IMR-90 (cell line): ENCODE measurements at regions not wholly inside any gene's neighbourhood (a gene's known extent, or its start where the extent isn't known, plus 50 kb on each side); places are given as distances from the start of the nearest gene placed in this dataset.

Experiments used
- ATAC-seq: fragments of 200-7000 bp; cut with Tn5 transposase; 2 replicates; pipeline ENCODE4 v1.9.1; 2020; ENCODE audit warnings: low read depth, mild to moderate bottlenecking, moderate library complexity
- BruUV-seq: library from RNA; stranded (reverse); fragments of 400-500 nt; replicated peaks from 2 replicates; lab custom pipeline; 2021; lab: Mats Ljungman, UMichigan
- CTCF ChIA-PET: fragments of 300-600 bp; formaldehyde crosslinking; extraction: SDS; loops from one replicate; lab custom pipeline; 2021; ENCODE audit warnings: antibody characterized with exemption; lab: Yijun Ruan, JAX
- POLR2A ChIA-PET: fragments of 300-600 bp; sonication (Branson Sonifier 250); formaldehyde crosslinking; loops from one replicate; lab custom pipeline; 2022; ENCODE audit warnings: antibody characterized with exemption; ENCODE audit not compliant: unreplicated experiment; lab: Charles Lee
- DNase-seq: peaks from one replicate; pipeline ENCODE4 v3.0.0; 2013
- H2AFZ ChIP-seq: replicated peaks from 2 replicates; pipeline ENCODE3; 2013; ENCODE audit warnings: low read length, mild to moderate bottlenecking; ENCODE audit not compliant: poor library complexity
- H2AK5ac ChIP-seq: 2 replicates; pipeline ENCODE4 v1.6.1; 2013; ENCODE audit warnings: low read depth, low read length, inconsistent platforms
- H2AK9ac ChIP-seq: replicated peaks from 2 replicates; pipeline ENCODE3; 2013; ENCODE audit warnings: mild to moderate bottlenecking, low read depth, low read length, moderate library complexity; ENCODE audit not compliant: poor library complexity
- H2BK120ac ChIP-seq: 2 replicates; pipeline ENCODE4 v1.6.1; 2013; ENCODE audit warnings: low read depth, low read length, inconsistent platforms
- H2BK15ac ChIP-seq: 3 replicates; pipeline ENCODE4 v1.6.1; 2013; ENCODE audit warnings: low read depth, low read length, inconsistent platforms
- H2BK20ac ChIP-seq: 2 replicates; pipeline ENCODE4 v1.6.1; 2013; ENCODE audit warnings: low read depth, mild to moderate bottlenecking, inconsistent platforms, low read length, moderate library complexity
- H2BK5ac ChIP-seq: 2 replicates; pipeline ENCODE4 v1.6.1; 2013; ENCODE audit warnings: mild to moderate bottlenecking, low read depth, low read length, inconsistent platforms; ENCODE audit not compliant: poor library complexity, severe bottlenecking
- H3K14ac ChIP-seq: replicated peaks from 2 replicates; pipeline ENCODE4 v1.6.1; 2013; ENCODE audit warnings: low read depth, low read length, inconsistent platforms
- H3K18ac ChIP-seq: 2 replicates; pipeline ENCODE4 v1.6.1; 2013; ENCODE audit warnings: low read depth, low read length, control low read depth
- H3K23ac ChIP-seq: 2 replicates; pipeline ENCODE4 v1.6.1; 2013; ENCODE audit warnings: low read depth, low read length, inconsistent platforms
- H3K27ac ChIP-seq: 2 replicates; pipeline ENCODE4 v1.5.1; 2013; ENCODE audit warnings: mild to moderate bottlenecking, control low read depth, low read length; ENCODE audit not compliant: insufficient read depth
- H3K27me3 ChIP-seq: 2 replicates; pipeline ENCODE4 v1.6.1; 2013; ENCODE audit warnings: low read length; ENCODE audit not compliant: control insufficient read depth, insufficient read depth
- H3K36me3 ChIP-seq: 2 replicates; pipeline ENCODE4 v1.6.1; 2013; ENCODE audit warnings: low read length, mixed read lengths; ENCODE audit not compliant: control insufficient read depth, insufficient read depth
- H3K4ac ChIP-seq: 2 replicates; pipeline ENCODE4 v1.6.1; 2013; ENCODE audit warnings: low read depth, low read length, inconsistent platforms
- H3K4me1 ChIP-seq: 2 replicates; pipeline ENCODE4 v1.6.1; 2013; ENCODE audit warnings: low read length, mixed read lengths; ENCODE audit not compliant: control insufficient read depth, insufficient read depth
- H3K4me2 ChIP-seq: 2 replicates; pipeline ENCODE4 v1.6.1; 2013; ENCODE audit warnings: low read depth, mild to moderate bottlenecking, control low read depth, low read length, moderate library complexity
- H3K4me3 ChIP-seq: 2 replicates; pipeline ENCODE4 v1.5.1; 2013; ENCODE audit warnings: low read depth, mild to moderate bottlenecking, control low read depth, low read length, moderate library complexity; ENCODE audit not compliant: insufficient read depth
- H3K56ac ChIP-seq: 2 replicates; pipeline ENCODE4 v1.6.1; 2013; ENCODE audit warnings: low read length, inconsistent platforms; ENCODE audit not compliant: insufficient read depth; ENCODE audit errors: extremely low read depth
- H3K79me1 ChIP-seq, 2 experiments: 2 replicates each; pipeline ENCODE4 v1.6.1; 2013; ENCODE audit warnings: low read length in 2 of 2, inconsistent platforms in 1 of 2, low read depth in 1 of 2
- H3K9ac ChIP-seq: 2 replicates; pipeline ENCODE4 v1.6.1; 2013; ENCODE audit warnings: low read depth, low read length, control low read depth
- H3K9me1 ChIP-seq: 2 replicates; pipeline ENCODE4 v1.6.1; 2013; ENCODE audit warnings: low read length, inconsistent platforms; ENCODE audit not compliant: insufficient read depth
- H3K9me3 ChIP-seq: 2 replicates; pipeline ENCODE4 v1.6.1; 2013; ENCODE audit warnings: low read length; ENCODE audit not compliant: control insufficient read depth, insufficient read depth
- H4K20me1 ChIP-seq: 2 replicates; pipeline ENCODE4 v1.6.1; 2013; ENCODE audit warnings: low read length, inconsistent platforms; ENCODE audit not compliant: insufficient read depth
- H4K5ac ChIP-seq: 2 replicates; pipeline ENCODE4 v1.6.1; 2013; ENCODE audit warnings: mild to moderate bottlenecking, low read depth, low read length, control low read depth
- H4K8ac ChIP-seq, 2 experiments: 2 replicates each; pipeline ENCODE4 v1.6.1; 2013; ENCODE audit warnings: low read depth in 2 of 2, low read length in 2 of 2, control low read depth in 1 of 2, inconsistent platforms in 1 of 2
- H4K91ac ChIP-seq: 2 replicates; pipeline ENCODE4 v1.6.1; 2013; ENCODE audit warnings: low read depth, low read length, inconsistent platforms; ENCODE audit not compliant: insufficient read depth
- BHLHE40 ChIP-seq: fragments of 150-350 bp; IDR thresholded peaks from 2 replicates; pipeline ENCODE4 v1.6.1; 2016; ENCODE audit warnings: mild to moderate bottlenecking, low read depth, low read length
- CHD1 ChIP-seq: IDR thresholded peaks from 2 replicates; pipeline ENCODE4 v1.6.1; 2012; ENCODE audit warnings: low read depth, low read length, improper control_type of control experiment
- ELK1 ChIP-seq: fragments of 150-350 bp; IDR thresholded peaks from 2 replicates; pipeline ENCODE4 v1.6.1; 2016; ENCODE audit warnings: low read depth, mild to moderate bottlenecking, low read length, moderate library complexity, borderline replicate concordance
- FOS ChIP-seq: fragments of 150-350 bp; IDR thresholded peaks from 2 replicates; pipeline ENCODE4 v1.6.1; 2016; ENCODE audit warnings: low read depth, low read length
- MAZ ChIP-seq: IDR thresholded peaks from 2 replicates; pipeline ENCODE4 v1.6.1; 2012; ENCODE audit warnings: low read depth, mild to moderate bottlenecking, low read length, improper control_type of control experiment, moderate library complexity, borderline replicate concordance
- MXI1 ChIP-seq: IDR thresholded peaks from 2 replicates; pipeline ENCODE4 v1.6.1; 2012; ENCODE audit warnings: low read depth, mild to moderate bottlenecking, low read length, moderate library complexity, borderline replicate concordance
- NFE2L2 ChIP-seq: fragments of 150-350 bp; IDR thresholded peaks from 2 replicates; pipeline ENCODE4 v1.6.1; 2016; ENCODE audit warnings: low read depth, mild to moderate bottlenecking, low read length
- POLR2A ChIP-seq: IDR thresholded peaks from 2 replicates; pipeline ENCODE4 v1.6.1; 2012; ENCODE audit warnings: mild to moderate bottlenecking, low read depth, low read length
- RAD21 ChIP-seq: IDR thresholded peaks from 2 replicates; pipeline ENCODE4 v1.6.1; 2012; ENCODE audit warnings: low read length, improper control_type of control experiment
- RFX5 ChIP-seq: IDR thresholded peaks from 2 replicates; pipeline ENCODE4 v1.8.0; 2012; ENCODE audit warnings: low read depth, mild to moderate bottlenecking, low read length, moderate library complexity
- SMC3 ChIP-seq: fragments of 150-350 bp; IDR thresholded peaks from 2 replicates; pipeline ENCODE4 v1.6.1; 2016; ENCODE audit warnings: low read depth, mild to moderate bottlenecking, antibody characterized with exemption, low read length, moderate library complexity
- whole genome bisulfite sequencing, 2 experiments: methylation state at CpG; one replicate each; pipeline versions ENCODE4 v1.1.5 to v1.1.7; 2013; ENCODE audit warnings: missing lambda C conversion rate in 2 of 2; ENCODE audit not compliant: insufficient read length in 1 of 2; ENCODE audit errors: extremely low coverage in 2 of 2; 5-methylcytosine and 5-hydroxymethylcytosine counted together
- dilution Hi-C: fragments of 300-500 bp; cut with HindIII; formaldehyde crosslinking; loops from one replicate; pipeline ENCODE4 v1.14.3; 2018; ENCODE audit warnings: low sequenced_read_pairs; ENCODE audit not compliant: unreplicated experiment
- in situ Hi-C: fragments of 300-500 bp; cut with MboI; formaldehyde crosslinking; loops from 3 replicates; pipeline ENCODE4 v1.14.3; 2019; ENCODE audit warnings: low sequenced_read_pairs, inconsistent platforms, mixed read lengths
- intact Hi-C: fragments of 100-400 bp; cut with micrococcal nuclease; formaldehyde crosslinking; loops from 2 replicates; pipeline ENCODE4 v1.10.0; 2022
- TF ChIP-seq, protein P1 (sequence below): conservative IDR thresholded peaks from 2 replicates; pipeline ENCODE4 v1.5.1; 2012; ENCODE audit warnings: mild to moderate bottlenecking, low read depth, low read length, improper control_type of control experiment

DNA sequence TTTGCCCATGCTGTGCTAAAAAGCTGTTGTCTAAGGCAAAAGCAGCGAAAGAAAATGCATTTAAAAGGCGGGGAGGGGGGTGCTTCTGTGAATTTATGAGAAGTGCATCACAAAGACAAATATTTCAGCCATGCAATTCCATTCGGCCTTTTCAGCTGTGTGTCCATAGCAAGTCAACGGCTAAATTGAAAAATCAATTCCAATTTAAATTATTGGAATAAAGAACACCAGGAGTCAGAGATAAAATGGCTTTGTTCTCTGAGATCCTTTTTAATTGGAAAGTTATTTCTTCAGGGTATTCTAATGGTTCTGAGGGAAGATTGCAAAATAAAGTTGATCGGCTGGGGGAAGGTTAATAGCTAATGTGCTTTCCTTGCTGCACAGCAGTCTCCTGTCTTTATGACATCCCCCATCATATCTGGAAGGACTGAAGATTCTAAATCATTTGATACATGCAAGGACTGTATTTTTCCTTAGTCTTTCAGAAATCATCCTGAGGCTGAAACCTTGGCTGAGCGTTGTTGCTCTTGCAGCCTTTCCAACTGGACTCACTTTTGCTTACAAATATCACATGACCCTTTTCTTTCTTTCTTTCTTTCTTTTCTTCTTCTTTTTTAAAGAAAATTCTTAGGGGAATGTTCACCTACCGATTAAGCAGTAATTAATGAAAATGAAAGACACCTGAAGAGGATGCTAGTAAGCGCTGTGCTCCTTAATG lies 647.1 kb downstream of the DACH1 start:
- intact Hi-C loops: no loop called here
- TF ChIP-seq CHD1: no peak
- TF ChIP-seq NFE2L2: no peak
- TF ChIP-seq MAZ: no peak
- TF ChIP-seq RFX5: no peak
- no peak for TF ChIP-seq FOS
- TF ChIP-seq MXI1: no peak
- TF ChIP-seq ELK1: no peak
- TF ChIP-seq BHLHE40: no peak
- TF ChIP-seq SMC3: no peak
- TF ChIP-seq, protein P1, sequence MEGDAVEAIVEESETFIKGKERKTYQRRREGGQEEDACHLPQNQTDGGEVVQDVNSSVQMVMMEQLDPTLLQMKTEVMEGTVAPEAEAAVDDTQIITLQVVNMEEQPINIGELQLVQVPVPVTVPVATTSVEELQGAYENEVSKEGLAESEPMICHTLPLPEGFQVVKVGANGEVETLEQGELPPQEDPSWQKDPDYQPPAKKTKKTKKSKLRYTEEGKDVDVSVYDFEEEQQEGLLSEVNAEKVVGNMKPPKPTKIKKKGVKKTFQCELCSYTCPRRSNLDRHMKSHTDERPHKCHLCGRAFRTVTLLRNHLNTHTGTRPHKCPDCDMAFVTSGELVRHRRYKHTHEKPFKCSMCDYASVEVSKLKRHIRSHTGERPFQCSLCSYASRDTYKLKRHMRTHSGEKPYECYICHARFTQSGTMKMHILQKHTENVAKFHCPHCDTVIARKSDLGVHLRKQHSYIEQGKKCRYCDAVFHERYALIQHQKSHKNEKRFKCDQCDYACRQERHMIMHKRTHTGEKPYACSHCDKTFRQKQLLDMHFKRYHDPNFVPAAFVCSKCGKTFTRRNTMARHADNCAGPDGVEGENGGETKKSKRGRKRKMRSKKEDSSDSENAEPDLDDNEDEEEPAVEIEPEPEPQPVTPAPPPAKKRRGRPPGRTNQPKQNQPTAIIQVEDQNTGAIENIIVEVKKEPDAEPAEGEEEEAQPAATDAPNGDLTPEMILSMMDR: no peak
- TF ChIP-seq POLR2A: no peak
- no peak for TF ChIP-seq RAD21
- POLR2A ChIA-PET: no interaction called here
- Histone ChIP-seq H3K9me1 (no peaks in the 10 kb centered on the region), H3K79me1 (no peaks in the 10 kb centered on the region), H3K14ac (no peak overlapping the region), H4K5ac (no peak overlapping the region), H3K4me2 (no peak overlapping the region), H2BK5ac (no peak overlapping the region), H3K36me3 (no peaks in the 10 kb centered on the region), H3K18ac (no peak overlapping the region), H4K91ac (no peak overlapping the region), H2BK120ac (no peak overlapping the region), H3K4me3 (no peak overlapping the region), H2AK5ac (no peak overlapping the region), H3K4ac (no peak overlapping the region), H3K23ac (no peak overlapping the region), H3K56ac (no peak overlapping the region), H4K8ac (no peak overlapping the region), H3K9me3 (no peaks in the 10 kb centered on the region), H2AFZ (no peak overlapping the region), H2BK20ac (no peak overlapping the region), H2BK15ac (no peak overlapping the region), H3K4me1 (no peaks in the 10 kb centered on the region), H2AK9ac (no peak overlapping the region), H3K27ac (no peak overlapping the region), H3K9ac (no peak overlapping the region), H4K20me1 (no peaks in the 10 kb centered on the region), H3K27me3 (no peaks in the 10 kb centered on the region)
- in situ Hi-C loops: no loop called here
- DNase-seq (no peak), ATAC-seq (no peak)
- CTCF ChIA-PET: no interaction called here
- dilution Hi-C loops: no loop called here
- no CpG with 5 or more reads among the region's 8 CpGs for WGBS, 2 experiments
- no TSS peak for BruUV-seq
